A673 (cell line): ENCODE measurements at regions not wholly inside any gene's neighbourhood (a gene's known extent, or its start where the extent isn't known, plus 50 kb on each side); places are given as distances from the start of the nearest gene placed in this dataset.

Experiments used
- BruUV-seq: library from RNA; stranded (reverse); fragments of 400-500 nt; replicated peaks from 2 replicates; lab custom pipeline; 2021; lab: Mats Ljungman, UMichigan
- CTCF ChIA-PET: fragments of 300-600 bp; sonication (Branson Sonifier 250); formaldehyde crosslinking; loops from one replicate; lab custom pipeline; 2022; ENCODE audit warnings: antibody characterized with exemption; lab: Charles Lee
- POLR2A ChIA-PET: fragments of 300-600 bp; sonication (Branson Sonifier 250); formaldehyde crosslinking; loops from one replicate; lab custom pipeline; 2022; ENCODE audit warnings: antibody characterized with exemption; ENCODE audit not compliant: low non-redundant PET; lab: Charles Lee
- DNase-seq: peaks from one replicate; pipeline ENCODE4 v3.0.0-alpha.2; 2015; ENCODE audit warnings: low spot score
- H3K27ac ChIP-seq: fragments of 200-600 bp; sonication (generic); 2 replicates; pipeline ENCODE4 v1.5.1; 2016; ENCODE audit warnings: mixed run types, low read depth, mild to moderate bottlenecking, mixed read lengths, antibody characterized with exemption, low read length; ENCODE audit not compliant: poor library complexity, severe bottlenecking
- H3K27me3 ChIP-seq: fragments of 200-600 bp; sonication (generic); replicated peaks from 2 replicates; pipeline ENCODE4 v1.6.1; 2017; ENCODE audit warnings: mixed run types, low read depth, mild to moderate bottlenecking, mixed read lengths, antibody characterized with exemption, low read length; ENCODE audit not compliant: insufficient read depth, poor library complexity
- H3K36me3 ChIP-seq: fragments of 200-600 bp; sonication (generic); 2 replicates; pipeline ENCODE4 v1.6.1; 2016; ENCODE audit warnings: mixed run types, mild to moderate bottlenecking, mixed read lengths, antibody characterized with exemption, low read length; ENCODE audit not compliant: insufficient read depth, poor library complexity, severe bottlenecking
- H3K4me1 ChIP-seq: fragments of 200-600 bp; sonication (generic); 2 replicates; pipeline ENCODE4 v1.6.1; 2017; ENCODE audit warnings: mixed run types, mild to moderate bottlenecking, mixed read lengths, antibody characterized with exemption, low read length; ENCODE audit not compliant: insufficient read depth, poor library complexity, severe bottlenecking
- H3K4me3 ChIP-seq: fragments of 200-600 bp; sonication (generic); 2 replicates; pipeline ENCODE4 v1.5.1; 2016; ENCODE audit warnings: low read depth, mixed run types, mild to moderate bottlenecking, mixed read lengths, low read length; ENCODE audit not compliant: poor library complexity, severe bottlenecking
- H3K9me3 ChIP-seq: fragments of 200-600 bp; sonication (generic); 2 replicates; pipeline ENCODE4 v1.6.1; 2016; ENCODE audit warnings: mixed run types, low read depth, mild to moderate bottlenecking, mixed read lengths, antibody characterized with exemption, low read length; ENCODE audit not compliant: poor library complexity, severe bottlenecking
- EZH2 ChIP-seq: fragments of 200-600 bp; sonication (generic); IDR thresholded peaks from 2 replicates; pipeline ENCODE4 v1.6.1; 2017; ENCODE audit warnings: borderline replicate concordance, low read depth, mild to moderate bottlenecking, mixed read lengths, antibody characterized with exemption, low read length; ENCODE audit not compliant: poor library complexity, severe bottlenecking
- intact Hi-C: fragments of 100-400 bp; cut with micrococcal nuclease; formaldehyde crosslinking; loops from one replicate; pipeline ENCODE4 v1.10.0; 2022; ENCODE audit not compliant: unreplicated experiment
- TF ChIP-seq, protein P1 (sequence below): fragments of 300-800, 200-600 bp; sonication (generic); conservative IDR thresholded peaks from 2 replicates; pipeline ENCODE4 v1.5.1; 2017; ENCODE audit warnings: low read depth, mild to moderate bottlenecking, antibody characterized with exemption, low read length, moderate library complexity, mixed read lengths

DNA sequence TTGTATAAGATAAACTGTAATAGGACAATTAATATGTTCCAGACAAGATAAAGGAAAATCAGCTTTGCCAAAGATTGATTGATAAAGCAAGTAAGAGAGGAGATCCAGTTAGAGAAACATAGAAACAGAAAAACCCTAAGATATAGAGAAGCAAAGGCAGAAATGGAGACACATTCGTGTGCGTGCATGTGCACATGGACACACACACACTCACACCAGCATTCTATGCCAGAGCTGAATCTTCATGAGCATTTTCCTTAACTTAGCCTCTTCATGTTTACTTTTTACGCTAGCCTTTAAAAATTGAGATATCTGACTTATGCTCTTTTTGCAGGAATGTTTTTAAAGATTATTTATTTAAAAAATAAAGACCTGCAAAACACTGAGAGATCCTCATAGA is 168.5 kb upstream of the ATP2B1 start:
- H3K27me3 ChIP-seq: no peaks in the 10 kb centered on the region
- BruUV-seq: no TSS peak
- intact Hi-C loops: no loop called here
- H3K4me3 ChIP-seq: no peak overlapping the region
- ChIA-PET POLR2A (no interaction called here), CTCF (no interaction called here)
- H3K27ac ChIP-seq: no peak overlapping the region
- TF ChIP-seq EZH2: no peak
- TF ChIP-seq, protein P1, sequence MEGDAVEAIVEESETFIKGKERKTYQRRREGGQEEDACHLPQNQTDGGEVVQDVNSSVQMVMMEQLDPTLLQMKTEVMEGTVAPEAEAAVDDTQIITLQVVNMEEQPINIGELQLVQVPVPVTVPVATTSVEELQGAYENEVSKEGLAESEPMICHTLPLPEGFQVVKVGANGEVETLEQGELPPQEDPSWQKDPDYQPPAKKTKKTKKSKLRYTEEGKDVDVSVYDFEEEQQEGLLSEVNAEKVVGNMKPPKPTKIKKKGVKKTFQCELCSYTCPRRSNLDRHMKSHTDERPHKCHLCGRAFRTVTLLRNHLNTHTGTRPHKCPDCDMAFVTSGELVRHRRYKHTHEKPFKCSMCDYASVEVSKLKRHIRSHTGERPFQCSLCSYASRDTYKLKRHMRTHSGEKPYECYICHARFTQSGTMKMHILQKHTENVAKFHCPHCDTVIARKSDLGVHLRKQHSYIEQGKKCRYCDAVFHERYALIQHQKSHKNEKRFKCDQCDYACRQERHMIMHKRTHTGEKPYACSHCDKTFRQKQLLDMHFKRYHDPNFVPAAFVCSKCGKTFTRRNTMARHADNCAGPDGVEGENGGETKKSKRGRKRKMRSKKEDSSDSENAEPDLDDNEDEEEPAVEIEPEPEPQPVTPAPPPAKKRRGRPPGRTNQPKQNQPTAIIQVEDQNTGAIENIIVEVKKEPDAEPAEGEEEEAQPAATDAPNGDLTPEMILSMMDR: no peak
- DNase-seq: no peak
- no peaks in the 10 kb centered on the region for H3K4me1 ChIP-seq
- H3K9me3 ChIP-seq: no peaks in the 10 kb centered on the region
- H3K36me3 ChIP-seq: no peaks in the 10 kb centered on the region

DNA sequence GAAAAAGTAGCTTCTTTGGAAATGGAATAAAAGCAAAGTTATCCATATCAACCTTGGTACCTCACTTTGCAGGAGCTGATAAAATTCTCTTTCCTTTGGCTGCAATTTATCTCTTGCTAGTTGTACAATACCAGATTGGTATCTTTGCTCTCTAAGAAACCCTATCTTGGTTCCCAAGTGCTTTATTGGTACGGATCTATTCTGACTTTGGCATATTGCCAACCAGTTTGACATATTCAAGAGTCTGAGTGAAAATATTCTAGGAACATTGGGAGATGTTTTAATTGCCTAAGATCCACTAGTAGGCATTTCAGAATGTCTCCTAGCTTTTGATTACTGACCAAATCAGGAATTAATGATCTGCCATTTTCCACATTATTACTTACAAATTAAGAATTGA is 167.2 kb upstream of the ATP2B1 start:
- BruUV-seq: no TSS peak
- ChIA-PET CTCF (no interaction called here), POLR2A (no interaction called here)
- Histone ChIP-seq H3K9me3 (peaks cover 4% of the 10 kb centered on the region), H3K4me3 (no peak overlapping the region), H3K27ac (no peak overlapping the region), H3K4me1 (no peaks in the 10 kb centered on the region), H3K36me3 (no peaks in the 10 kb centered on the region), H3K27me3 (no peaks in the 10 kb centered on the region)
- TF ChIP-seq, protein P1: no peak
- no peak for TF ChIP-seq EZH2
- intact Hi-C loops: no loop called here
- DNase-seq: no peak

DNA sequence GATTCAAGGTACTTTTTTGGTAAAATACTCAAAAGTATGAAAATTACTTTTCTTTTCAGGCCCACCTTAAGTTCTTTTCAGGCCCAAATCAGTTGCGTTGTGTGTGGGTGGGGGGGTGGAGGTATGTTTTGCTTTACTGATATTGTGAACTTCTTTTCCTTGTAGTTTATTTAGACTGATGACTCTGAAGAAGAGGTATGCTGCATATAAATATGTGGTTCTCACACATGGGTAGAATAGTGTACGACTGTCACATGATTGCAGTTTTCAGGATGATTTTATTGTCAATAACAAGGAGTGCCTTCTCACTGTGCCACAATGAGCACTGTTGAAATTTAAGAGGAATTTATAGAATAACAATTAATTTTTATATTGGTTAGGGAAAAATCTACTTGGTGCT is 166.6 kb upstream of the ATP2B1 start:
- H3K4me3 ChIP-seq: no peak overlapping the region
- no peaks in the 10 kb centered on the region for H3K36me3 ChIP-seq
- ChIA-PET POLR2A (no interaction called here), CTCF (no interaction called here)
- BruUV-seq: no TSS peak
- no peaks in the 10 kb centered on the region for H3K27me3 ChIP-seq
- H3K27ac ChIP-seq: no peak overlapping the region
- intact Hi-C loops: no loop called here
- DNase-seq: no peak
- no peak for TF ChIP-seq EZH2
- TF ChIP-seq, protein P1: no peak
- no peaks in the 10 kb centered on the region for H3K4me1 ChIP-seq
- peaks cover 4% of the 10 kb centered on the region for H3K9me3 ChIP-seq
